Mesenchymal stem cell (in vitro differentiated cells and primary cell): ENCODE measurements at regions not wholly inside any gene's neighbourhood (a gene's known extent, or its start where the extent isn't known, plus 50 kb on each side); places are given as distances from the start of the nearest gene placed in this dataset.
A peak's percentile ranks its signal among the peaks of the same experiment; 100 is the strongest.

ENCODE experiments used
- DNase-seq: peaks from one replicate; pipeline ENCODE4 v3.0.0-alpha.2; 2013
- H2AFZ ChIP-seq: one replicate; pipeline ENCODE4 v1.6.1; 2013; ENCODE audit warnings: low read depth, mild to moderate bottlenecking, control low read depth, inconsistent platforms, low read length, moderate library complexity
- H2AK5ac ChIP-seq: 2 replicates; pipeline ENCODE4 v1.6.1; 2013; ENCODE audit warnings: low read length, moderate library complexity, mild to moderate bottlenecking, inconsistent platforms; ENCODE audit not compliant: severe bottlenecking
- H2BK120ac ChIP-seq: one replicate; pipeline ENCODE4 v1.6.1; 2013; ENCODE audit warnings: low read depth, mild to moderate bottlenecking, inconsistent platforms, low read length, moderate library complexity
- H2BK12ac ChIP-seq, 2 experiments: one replicate each; pipeline ENCODE4 v1.6.1; 2013; ENCODE audit warnings: inconsistent platforms in 2 of 2, low read length in 2 of 2, mild to moderate bottlenecking in 2 of 2, moderate library complexity in 2 of 2, control low read depth in 1 of 2
- H2BK15ac ChIP-seq: one replicate; pipeline ENCODE4 v1.6.1; 2013; ENCODE audit warnings: mild to moderate bottlenecking, low read depth, inconsistent platforms; ENCODE audit not compliant: poor library complexity, severe bottlenecking
- H2BK5ac ChIP-seq: 2 replicates; pipeline ENCODE4 v1.6.1; 2013; ENCODE audit warnings: low read depth, mild to moderate bottlenecking, low read length, control low read depth, inconsistent platforms; ENCODE audit not compliant: poor library complexity, severe bottlenecking
- H3K14ac ChIP-seq, 2 experiments: one replicate each; pipeline ENCODE4 v1.6.1; 2013; ENCODE audit warnings: inconsistent platforms in 2 of 2, low read length in 2 of 2, control low read depth in 1 of 2, mild to moderate bottlenecking in 1 of 2, moderate library complexity in 1 of 2
- H3K18ac ChIP-seq, 2 experiments: one replicate each; pipeline ENCODE4 v1.6.1; 2013; ENCODE audit warnings: inconsistent platforms in 2 of 2, low read length in 2 of 2, control low read depth in 1 of 2, low read depth in 1 of 2, mild to moderate bottlenecking in 1 of 2
- H3K23ac ChIP-seq, 2 experiments: one replicate each; pipeline ENCODE4 v1.6.1; 2013; ENCODE audit warnings: inconsistent platforms in 2 of 2, low read length in 2 of 2, mild to moderate bottlenecking in 2 of 2, moderate library complexity in 2 of 2, control low read depth in 1 of 2
- H3K27ac ChIP-seq: 2 replicates; pipeline ENCODE4 v1.5.1; 2013; ENCODE audit warnings: mild to moderate bottlenecking, moderate library complexity, low read length, control low read depth, inconsistent platforms; ENCODE audit not compliant: poor library complexity, severe bottlenecking
- H3K27me3 ChIP-seq, 2 experiments: 2 replicates each; pipeline versions ENCODE4 v1.6.1 to v1.7.0; 2013; ENCODE audit warnings: low read length in 2 of 2, mild to moderate bottlenecking in 2 of 2, moderate library complexity in 2 of 2, control low read depth in 1 of 2, inconsistent platforms in 1 of 2; ENCODE audit not compliant: control insufficient read depth in 1 of 2, insufficient read depth in 1 of 2
- H3K36me3 ChIP-seq, 2 experiments: 2 replicates each; pipeline versions ENCODE4 v1.6.1 to v1.7.0; 2013; ENCODE audit warnings: low read length in 2 of 2, control low read depth in 1 of 2, inconsistent platforms in 1 of 2, low read depth in 1 of 2, mild to moderate bottlenecking in 1 of 2; ENCODE audit not compliant: insufficient read depth in 2 of 2, control insufficient read depth in 1 of 2
- H3K4ac ChIP-seq, 2 experiments: one replicate each; pipeline ENCODE4 v1.6.1; 2013; ENCODE audit warnings: inconsistent platforms in 2 of 2, low read length in 2 of 2, mild to moderate bottlenecking in 2 of 2, moderate library complexity in 2 of 2, control low read depth in 1 of 2, low read depth in 1 of 2
- H3K4me1 ChIP-seq: 2 replicates; pipeline ENCODE4 v1.6.1; 2013; ENCODE audit warnings: low read depth, low read length, control low read depth; ENCODE audit not compliant: control insufficient read depth, insufficient read depth
- H3K4me2 ChIP-seq: 2 replicates; pipeline ENCODE4 v1.6.1; 2013; ENCODE audit warnings: low read length, mild to moderate bottlenecking, inconsistent platforms; ENCODE audit not compliant: poor library complexity, severe bottlenecking
- H3K4me3 ChIP-seq, 2 experiments: 2 replicates each; pipeline versions ENCODE4 v1.5.1 to v1.7.0; 2013; ENCODE audit warnings: low read length in 2 of 2, mild to moderate bottlenecking in 2 of 2, control low read depth in 1 of 2, low read depth in 1 of 2; ENCODE audit not compliant: insufficient read depth in 1 of 2
- H3K79me1 ChIP-seq: replicated peaks from 2 replicates; pipeline ENCODE4 v1.6.1; 2013; ENCODE audit warnings: mild to moderate bottlenecking, control low read depth, low read length, inconsistent platforms; ENCODE audit not compliant: poor library complexity, severe bottlenecking
- H3K9ac ChIP-seq: 2 replicates; pipeline ENCODE4 v1.7.0; 2013; ENCODE audit warnings: mild to moderate bottlenecking, low read length, moderate library complexity
- H3K9me3 ChIP-seq: 2 replicates; pipeline ENCODE4 v1.7.0; 2013; ENCODE audit warnings: mild to moderate bottlenecking, low read length; ENCODE audit not compliant: control insufficient read depth
- H4K8ac ChIP-seq: one replicate; pipeline ENCODE4 v1.6.1; 2013; ENCODE audit warnings: inconsistent platforms, mild to moderate bottlenecking, low read length, moderate library complexity
- H4K91ac ChIP-seq: one replicate; pipeline ENCODE4 v1.6.1; 2013; ENCODE audit warnings: mild to moderate bottlenecking, low read length, inconsistent platforms
- WGBS: methylation state at CpG from one replicate; pipeline ENCODE4 v1.1.7; 2013; ENCODE audit warnings: mixed read lengths; 5-methylcytosine and 5-hydroxymethylcytosine counted together

- Histone ChIP-seq H2AFZ (no peak overlapping the region), H4K8ac (no peak overlapping the region), H2AK5ac (no peak overlapping the region), H3K36me3 (no peaks in the 10 kb centered on the region), H3K9me3 (no peaks in the 10 kb centered on the region), H3K27me3 (no peaks in the 10 kb centered on the region), H3K4me1 (no peaks in the 10 kb centered on the region), H2BK12ac (no peak overlapping the region), H3K9ac (no peak overlapping the region), H3K27ac (no peak overlapping the region), H4K91ac (no peak overlapping the region), H3K4me2 (no peak overlapping the region), H2BK120ac (no peak overlapping the region), H3K23ac (no peak overlapping the region), H3K14ac (no peak overlapping the region), H3K18ac (no peak overlapping the region), H3K4me3 (no peak overlapping the region), H3K4ac (no peak overlapping the region), H2BK15ac (no peak overlapping the region), H3K79me1 (no peaks in the 10 kb centered on the region), H2BK5ac (no peak overlapping the region)
- peak; percentile 3 for DNase-seq
- 67% methylated on average over 2 of the region's 2 CpGs for WGBS
Observed at GRCh38 chr11:97118614-97119200, 728.9 kb downstream of the JRKL start.

GRCh38 chr11:97123237-97123636 is 733.4 kb downstream of the JRKL start:
- H3K9me3 ChIP-seq = peaks cover 3% of the 10 kb centered on the region
- H3K4me2 ChIP-seq = no peak overlapping the region
- H3K4me1 ChIP-seq = no peaks in the 10 kb centered on the region
- no peak for DNase-seq
- H2BK5ac ChIP-seq = no peak overlapping the region
- no peaks in the 10 kb centered on the region for H3K27me3 ChIP-seq
- H3K79me1 ChIP-seq = no peaks in the 10 kb centered on the region
- no peak overlapping the region for H2BK12ac ChIP-seq
- H2BK120ac ChIP-seq = no peak overlapping the region
- no peak overlapping the region for H3K18ac ChIP-seq
- no peak overlapping the region for H3K4me3 ChIP-seq
- no peak overlapping the region for H2AK5ac ChIP-seq
- no peak overlapping the region for H3K9ac ChIP-seq
- no peak overlapping the region for H3K4ac ChIP-seq
- no peak overlapping the region for H3K27ac ChIP-seq
- no peak overlapping the region for H2AFZ ChIP-seq
- H2BK15ac ChIP-seq = no peak overlapping the region
- H3K14ac ChIP-seq = no peak overlapping the region
- H3K23ac ChIP-seq = no peak overlapping the region
- H4K91ac ChIP-seq = no peak overlapping the region
- WGBS = 0% methylated on average over 1 of the region's 2 CpGs
- no peaks in the 10 kb centered on the region for H3K36me3 ChIP-seq
- no peak overlapping the region for H4K8ac ChIP-seq

- Histone ChIP-seq H4K8ac (no peak overlapping the region), H3K4me2 (no peak overlapping the region)
Observed at GRCh38 chr11:97136067-97136466, 746.3 kb downstream of the JRKL start.

DNA sequence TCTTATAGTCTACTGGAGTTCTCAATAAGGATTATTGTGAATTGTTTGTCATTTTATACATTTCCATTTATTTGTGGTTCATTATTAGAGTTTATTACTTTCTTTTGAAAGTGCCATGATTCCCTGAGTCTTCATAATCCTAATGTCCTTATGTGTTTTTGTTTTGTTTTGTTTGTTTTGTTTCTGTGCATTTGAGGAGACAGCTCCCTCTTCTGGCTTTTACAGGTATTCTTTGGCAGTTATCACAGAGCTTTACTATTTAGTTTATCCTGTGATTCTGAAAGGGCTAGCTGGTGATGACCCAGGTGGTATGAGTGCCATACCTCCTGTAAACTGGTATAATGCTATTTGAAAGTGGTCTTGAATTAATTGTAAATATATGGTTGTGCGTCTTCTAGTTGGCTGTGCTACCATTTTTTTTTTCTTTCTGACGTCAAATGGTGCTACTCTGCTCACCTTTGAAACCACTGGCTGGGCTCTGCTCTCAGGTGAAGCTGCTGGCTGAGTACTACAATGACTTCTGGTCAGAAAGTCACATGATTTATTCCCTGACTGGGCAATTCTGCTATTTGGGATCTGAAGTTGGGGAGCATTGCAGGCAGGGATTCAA is 751.2 kb downstream of the JRKL start:
- H3K23ac ChIP-seq = no peak overlapping the region
- H4K8ac ChIP-seq = no peak overlapping the region
- H2AK5ac ChIP-seq = no peak overlapping the region

More at GRCh38 chr11:97136067-97136466, 746.3 kb downstream of the JRKL start:
- Histone ChIP-seq H3K4me3 (no peak overlapping the region), H3K27ac (no peak overlapping the region), H2BK120ac (no peak overlapping the region), H3K27me3 (no peaks in the 10 kb centered on the region), H3K18ac (no peak overlapping the region), H2BK5ac (no peak overlapping the region), H3K23ac (no peak overlapping the region), H2AFZ (no peak overlapping the region), H3K4ac (no peak overlapping the region), H3K36me3 (no peaks in the 10 kb centered on the region), H2BK12ac (no peak overlapping the region), H2AK5ac (no peak overlapping the region), H3K9ac (no peak overlapping the region), H4K91ac (no peak overlapping the region), H3K79me1 (no peaks in the 10 kb centered on the region), H3K14ac (no peak overlapping the region), H3K4me1 (no peaks in the 10 kb centered on the region), H3K9me3 (peaks cover 13% of the 10 kb centered on the region), H2BK15ac (no peak overlapping the region)
- DNase-seq = no peak
- 80% methylated on average over 1 of the region's 1 CpG for whole genome bisulfite sequencing

More for the DNA sequence above, 751.2 kb downstream of the JRKL start:
- H3K14ac ChIP-seq = no peak overlapping the region
- peaks cover 13% of the 10 kb centered on the region for H3K9me3 ChIP-seq
- H3K79me1 ChIP-seq = no peaks in the 10 kb centered on the region
- no peak overlapping the region for H2BK15ac ChIP-seq
- H3K27ac ChIP-seq = no peak overlapping the region
- H4K91ac ChIP-seq = no peak overlapping the region
- no peaks in the 10 kb centered on the region for H3K36me3 ChIP-seq
- H3K4me2 ChIP-seq = no peak overlapping the region
- H3K4me1 ChIP-seq = no peaks in the 10 kb centered on the region
- peak; percentile 40 for DNase-seq
- H3K4me3 ChIP-seq = no peak overlapping the region
- H2BK5ac ChIP-seq = no peak overlapping the region
- H3K18ac ChIP-seq = no peak overlapping the region
- H3K4ac ChIP-seq = no peak overlapping the region
- H2BK120ac ChIP-seq = no peak overlapping the region
- WGBS = 30% methylated on average over 2 of the region's 2 CpGs
- H2BK12ac ChIP-seq = no peak overlapping the region
- H2AFZ ChIP-seq = no peak overlapping the region
- no peak overlapping the region for H3K9ac ChIP-seq
- no peaks in the 10 kb centered on the region for H3K27me3 ChIP-seq
